Astrocyte of the cerebellum (primary cell): ENCODE measurements at regions not wholly inside any gene's neighbourhood (a gene's known extent, or its start where the extent isn't known, plus 50 kb on each side); places are given as distances from the start of the nearest gene placed in this dataset.

Experiments
- DNase-seq: peaks from one replicate; pipeline ENCODE4 v3.0.0-alpha.2; 2011; ENCODE audit warnings: low read depth
- H3K4me3 ChIP-seq: 2 replicates; pipeline ENCODE4 v1.5.1; 2011; ENCODE audit warnings: mild to moderate bottlenecking, low read depth, low read length, moderate library complexity
- CTCF ChIP-seq: IDR thresholded peaks from 2 replicates; pipeline ENCODE4 v1.5.1; 2012; ENCODE audit warnings: low read length, low read depth, moderate library complexity, mild to moderate bottlenecking; ENCODE audit errors: missing control alignments
- in situ Hi-C: cut with HindIII; loops from 2 replicates; pipeline ENCODE4 v1.10.0; 2017; ENCODE audit warnings: low sequenced_read_pairs

DNA sequence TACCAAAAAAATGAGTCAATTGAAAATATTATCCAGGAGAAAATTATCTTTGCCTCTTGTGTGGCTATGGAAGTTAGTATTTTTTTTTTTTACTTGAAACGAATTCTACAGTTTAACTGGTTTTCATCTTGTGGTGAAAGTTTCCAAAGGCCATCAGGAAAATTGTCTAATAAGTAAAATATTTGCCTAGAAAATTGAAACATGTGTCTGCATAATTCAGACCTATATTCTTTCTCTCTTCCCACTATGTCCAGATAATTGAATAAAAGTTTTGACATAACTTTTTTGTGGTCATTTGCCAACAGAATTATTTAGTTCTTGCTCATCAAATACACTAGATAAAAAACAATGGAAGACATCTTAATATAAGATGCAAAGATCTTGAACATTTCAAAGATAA is 321.5 kb upstream of the RPS23 start:
- H3K4me3 ChIP-seq: no peak overlapping the region
- no peak for DNase-seq
- no peak for TF ChIP-seq CTCF
- in situ Hi-C loops: no loop called here

DNA sequence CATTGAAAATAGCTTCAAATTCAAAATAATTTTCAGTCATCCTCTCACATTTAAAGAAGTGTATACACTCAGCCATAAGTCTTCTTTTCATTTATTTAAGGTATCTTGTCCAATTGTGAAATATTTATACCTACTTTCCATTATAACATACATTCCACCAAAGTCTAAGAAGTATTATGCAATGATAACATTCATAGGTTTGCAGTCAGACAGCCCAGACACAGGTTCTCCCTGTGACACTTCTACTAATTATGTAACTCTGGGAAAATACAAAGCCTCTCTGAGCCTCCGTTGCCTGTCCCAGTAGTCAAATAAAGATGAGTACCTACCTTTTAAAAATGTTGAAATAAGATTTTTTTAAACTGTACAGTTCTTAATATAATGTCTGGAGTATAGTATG is 320.9 kb upstream of the RPS23 start:
- DNase-seq: no peak
- no peak overlapping the region for H3K4me3 ChIP-seq
- in situ Hi-C loops: no loop called here
- no peak for TF ChIP-seq CTCF

- peak; percentile 21 for TF ChIP-seq CTCF
- in situ Hi-C loops: no loop called here
- no peak for DNase-seq
- no peak overlapping the region for H3K4me3 ChIP-seq
Observed at GRCh38 chr5:82597437-82597836, 319.3 kb upstream of the RPS23 start.

DNA sequence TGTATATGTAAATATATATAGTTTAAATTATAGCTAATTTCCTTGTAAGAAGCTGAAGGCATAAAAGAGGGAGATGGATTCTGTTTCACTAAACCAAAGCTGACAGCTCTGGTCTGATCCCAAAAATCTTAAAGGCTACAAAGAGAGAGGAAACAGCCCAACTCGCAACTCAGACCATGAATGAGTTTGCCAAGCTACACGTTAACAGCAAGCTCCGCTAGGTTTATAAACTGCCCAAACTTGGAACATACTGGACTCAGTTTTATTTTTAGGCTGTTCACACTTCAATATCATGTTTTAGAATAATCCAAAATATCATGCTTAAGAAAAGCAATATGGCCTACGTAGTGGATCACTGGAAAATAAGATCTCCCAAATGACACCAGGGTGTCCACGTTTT is 318.3 kb upstream of the RPS23 start:
- H3K4me3 ChIP-seq: no peak overlapping the region
- TF ChIP-seq CTCF: no peak
- no peak for DNase-seq
- in situ Hi-C loops: no loop called here

- DNase-seq: no peak
- TF ChIP-seq CTCF: no peak
- H3K4me3 ChIP-seq: no peak overlapping the region
- in situ Hi-C loops: no loop called here
Observed at GRCh38 chr5:82595113-82595512, 317.0 kb upstream of the RPS23 start.

DNA sequence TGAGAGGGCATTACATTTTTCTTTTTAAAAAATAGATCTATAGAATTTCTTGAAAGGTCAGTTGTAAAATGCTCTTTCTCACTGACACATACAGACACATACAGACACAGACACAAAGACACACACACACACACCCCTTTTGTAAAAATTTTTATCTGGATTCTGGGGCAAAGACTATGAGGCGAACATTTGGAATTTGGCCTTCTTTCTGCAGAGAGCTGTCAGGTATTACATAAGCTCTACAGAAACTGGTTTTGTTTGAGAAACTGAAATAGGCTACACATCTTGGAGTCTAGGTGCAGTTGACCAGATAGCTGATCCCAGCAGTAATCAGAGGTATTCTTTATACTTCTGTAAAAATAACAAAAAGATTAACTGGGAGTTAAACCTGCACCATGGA is 315.9 kb upstream of the RPS23 start:
- TF ChIP-seq CTCF: no peak
- no peak overlapping the region for H3K4me3 ChIP-seq
- DNase-seq: no peak
- in situ Hi-C loops: no loop called here

DNA sequence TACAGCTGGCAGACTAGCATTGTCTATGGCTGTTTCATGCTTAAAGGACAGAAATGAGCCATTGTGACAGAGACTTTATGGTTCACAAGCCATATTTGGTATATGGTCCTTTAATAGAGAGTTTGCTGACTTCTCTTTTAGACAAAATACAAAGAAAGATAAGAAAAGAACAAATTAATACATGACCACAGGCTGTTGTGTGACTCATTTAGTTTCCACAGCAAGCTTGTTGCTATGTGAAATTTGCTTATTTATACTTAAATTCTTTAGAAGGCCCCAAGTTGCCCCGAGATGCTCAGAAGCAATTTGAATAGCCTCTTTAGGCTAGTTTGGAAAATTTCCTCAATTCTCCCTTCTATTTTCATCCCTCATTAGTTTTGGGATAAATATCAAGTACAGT is 315.3 kb upstream of the RPS23 start:
- TF ChIP-seq CTCF: no peak
- in situ Hi-C loops: no loop called here
- peak; percentile 54 for DNase-seq
- H3K4me3 ChIP-seq: no peak overlapping the region
